Glutamatergic neuron (in vitro differentiated cells): ENCODE measurements at regions not wholly inside any gene's neighbourhood (a gene's known extent, or its start where the extent isn't known, plus 50 kb on each side); places are given as distances from the start of the nearest gene placed in this dataset.

Experiments
- DNase-seq: peaks from one replicate; pipeline ENCODE4 v3.0.0; 2022
- H3K27ac Mint-ChIP-seq: one replicate; pipeline ENCODE4 v1.8.0; 2020; ENCODE audit warnings: mild to moderate bottlenecking, mixed read lengths, inconsistent platforms; ENCODE audit not compliant: unreplicated experiment
- H3K27me3 Mint-ChIP-seq: one replicate; pipeline ENCODE4 v1.8.0; 2020; ENCODE audit warnings: mild to moderate bottlenecking, moderate library complexity, mixed read lengths, inconsistent platforms; ENCODE audit not compliant: unreplicated experiment
- H3K36me3 Mint-ChIP-seq: one replicate; pipeline ENCODE4 v1.8.0; 2020; ENCODE audit warnings: mild to moderate bottlenecking, mixed read lengths, inconsistent platforms; ENCODE audit not compliant: unreplicated experiment
- H3K4me1 Mint-ChIP-seq: one replicate; pipeline ENCODE4 v1.8.0; 2020; ENCODE audit warnings: mild to moderate bottlenecking, low read depth, mixed read lengths, inconsistent platforms; ENCODE audit not compliant: unreplicated experiment
- H3K4me3 Mint-ChIP-seq: one replicate; pipeline ENCODE4 v1.8.0; 2020; ENCODE audit warnings: mild to moderate bottlenecking, mixed read lengths, inconsistent platforms; ENCODE audit not compliant: unreplicated experiment
- H3K9me3 Mint-ChIP-seq: one replicate; pipeline ENCODE4 v1.8.0; 2020; ENCODE audit warnings: mild to moderate bottlenecking, moderate library complexity, mixed read lengths, inconsistent platforms; ENCODE audit not compliant: unreplicated experiment
- TF ChIP-seq, protein P1 (sequence below): fragments of 200-600 bp; sonication (generic); IDR thresholded peaks from one replicate; pipeline ENCODE4 v1.5.0; 2021; ENCODE audit not compliant: partially characterized antibody, unreplicated experiment

DNA sequence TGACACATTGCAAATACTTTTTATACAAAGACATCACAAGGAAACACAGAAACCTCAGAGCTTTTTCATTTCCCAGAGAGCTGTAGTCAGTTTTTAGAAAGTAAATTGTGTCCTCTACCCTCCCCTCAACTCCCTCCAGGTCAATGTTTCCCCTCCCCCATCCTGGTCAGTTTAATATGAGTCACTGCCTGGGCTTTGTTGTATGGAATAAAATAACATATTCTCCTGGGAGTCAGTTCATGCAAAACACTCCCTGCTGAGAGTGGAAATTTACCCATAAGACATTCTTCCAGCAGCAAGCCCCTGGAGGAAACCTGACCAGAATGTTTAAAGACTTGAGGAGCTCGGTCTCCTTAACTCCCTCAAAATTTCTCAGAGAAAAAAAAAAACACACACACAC lies 270.1 kb upstream of the LDB2 start:
- DNase-seq: no peak
- H3K36me3 Mint-ChIP-seq: peaks cover 4% of the 10 kb centered on the region
- TF ChIP-seq, protein P1, sequence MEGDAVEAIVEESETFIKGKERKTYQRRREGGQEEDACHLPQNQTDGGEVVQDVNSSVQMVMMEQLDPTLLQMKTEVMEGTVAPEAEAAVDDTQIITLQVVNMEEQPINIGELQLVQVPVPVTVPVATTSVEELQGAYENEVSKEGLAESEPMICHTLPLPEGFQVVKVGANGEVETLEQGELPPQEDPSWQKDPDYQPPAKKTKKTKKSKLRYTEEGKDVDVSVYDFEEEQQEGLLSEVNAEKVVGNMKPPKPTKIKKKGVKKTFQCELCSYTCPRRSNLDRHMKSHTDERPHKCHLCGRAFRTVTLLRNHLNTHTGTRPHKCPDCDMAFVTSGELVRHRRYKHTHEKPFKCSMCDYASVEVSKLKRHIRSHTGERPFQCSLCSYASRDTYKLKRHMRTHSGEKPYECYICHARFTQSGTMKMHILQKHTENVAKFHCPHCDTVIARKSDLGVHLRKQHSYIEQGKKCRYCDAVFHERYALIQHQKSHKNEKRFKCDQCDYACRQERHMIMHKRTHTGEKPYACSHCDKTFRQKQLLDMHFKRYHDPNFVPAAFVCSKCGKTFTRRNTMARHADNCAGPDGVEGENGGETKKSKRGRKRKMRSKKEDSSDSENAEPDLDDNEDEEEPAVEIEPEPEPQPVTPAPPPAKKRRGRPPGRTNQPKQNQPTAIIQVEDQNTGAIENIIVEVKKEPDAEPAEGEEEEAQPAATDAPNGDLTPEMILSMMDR: no peak
- H3K9me3 Mint-ChIP-seq: no peaks in the 10 kb centered on the region
- H3K4me3 Mint-ChIP-seq: no peak overlapping the region
- no peaks in the 10 kb centered on the region for H3K27me3 Mint-ChIP-seq
- H3K4me1 Mint-ChIP-seq: peaks cover 9% of the 10 kb centered on the region
- H3K27ac Mint-ChIP-seq: no peak overlapping the region

DNA sequence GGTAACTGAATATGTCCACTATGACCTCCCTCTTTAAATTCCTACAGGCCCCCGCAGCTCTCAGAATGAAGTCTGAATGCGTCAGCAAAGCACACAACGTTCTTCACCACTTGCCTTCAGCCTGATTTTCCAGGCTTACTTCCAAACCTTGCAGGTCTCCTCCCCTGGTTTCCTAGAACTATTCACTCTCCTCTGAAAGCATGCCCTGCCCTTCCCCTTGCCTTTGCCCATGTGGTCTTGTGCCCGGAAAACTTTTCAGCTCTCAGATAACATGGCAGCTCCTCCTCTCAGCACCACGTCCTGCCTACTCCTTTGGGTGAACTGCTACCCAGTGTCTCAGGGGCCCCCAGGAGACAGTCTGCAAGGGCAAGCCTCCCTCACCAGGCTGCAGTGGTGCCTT lies 268.5 kb upstream of the LDB2 start:
- Mint-ChIP-seq H3K4me1 (peaks cover 9% of the 10 kb centered on the region), H3K27ac (no peak overlapping the region), H3K27me3 (no peaks in the 10 kb centered on the region), H3K9me3 (no peaks in the 10 kb centered on the region), H3K36me3 (peaks cover 4% of the 10 kb centered on the region), H3K4me3 (no peak overlapping the region)
- TF ChIP-seq, protein P1: no peak
- DNase-seq: no peak

DNA sequence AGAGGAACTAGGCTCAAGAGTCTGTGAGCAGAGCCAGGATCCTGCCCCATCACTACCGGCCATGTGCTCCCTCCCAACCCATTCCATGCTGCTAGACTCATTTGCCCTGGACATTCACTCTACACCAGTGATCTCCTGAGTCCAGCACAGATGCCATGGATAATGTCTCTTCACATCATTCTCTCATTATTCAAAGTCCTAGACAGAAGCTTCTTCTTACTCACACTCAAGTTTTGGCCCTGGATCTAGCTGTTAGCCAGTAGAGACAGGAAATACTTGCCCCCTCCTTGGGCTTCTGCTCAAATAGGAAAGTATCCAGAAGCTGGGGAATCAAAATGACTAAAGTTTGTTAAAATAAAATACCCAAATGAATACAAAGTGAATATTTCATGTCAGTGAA lies 266.8 kb upstream of the LDB2 start:
- Mint-ChIP-seq H3K27me3 (no peaks in the 10 kb centered on the region), H3K36me3 (peaks cover 4% of the 10 kb centered on the region), H3K4me1 (peaks cover 9% of the 10 kb centered on the region), H3K9me3 (no peaks in the 10 kb centered on the region), H3K27ac (no peak overlapping the region), H3K4me3 (no peak overlapping the region)
- DNase-seq: no peak
- TF ChIP-seq, protein P1: no peak

DNA sequence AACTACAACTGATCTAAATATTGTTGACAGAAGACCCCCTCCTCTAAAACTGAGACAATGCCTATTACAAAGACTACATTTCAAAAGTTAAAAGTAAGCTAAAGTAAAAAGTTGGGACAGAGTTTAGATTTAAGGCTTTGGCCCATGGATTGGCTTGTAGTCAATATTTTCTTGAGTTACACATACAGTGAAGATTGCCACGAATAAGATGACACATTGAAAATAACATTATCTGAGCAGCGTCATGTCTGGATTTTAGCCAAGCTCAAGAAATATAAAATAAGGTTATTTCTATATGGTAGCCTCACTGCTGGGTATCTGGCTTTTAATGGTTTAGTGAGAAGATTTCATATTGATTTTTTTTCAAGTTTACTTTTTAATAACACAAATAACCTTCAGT lies 266.2 kb upstream of the LDB2 start:
- no peak for DNase-seq
- Mint-ChIP-seq H3K36me3 (peaks cover 4% of the 10 kb centered on the region), H3K27ac (no peak overlapping the region), H3K27me3 (no peaks in the 10 kb centered on the region), H3K4me3 (no peak overlapping the region), H3K9me3 (no peaks in the 10 kb centered on the region), H3K4me1 (peaks cover 9% of the 10 kb centered on the region)
- TF ChIP-seq, protein P1: no peak

DNA sequence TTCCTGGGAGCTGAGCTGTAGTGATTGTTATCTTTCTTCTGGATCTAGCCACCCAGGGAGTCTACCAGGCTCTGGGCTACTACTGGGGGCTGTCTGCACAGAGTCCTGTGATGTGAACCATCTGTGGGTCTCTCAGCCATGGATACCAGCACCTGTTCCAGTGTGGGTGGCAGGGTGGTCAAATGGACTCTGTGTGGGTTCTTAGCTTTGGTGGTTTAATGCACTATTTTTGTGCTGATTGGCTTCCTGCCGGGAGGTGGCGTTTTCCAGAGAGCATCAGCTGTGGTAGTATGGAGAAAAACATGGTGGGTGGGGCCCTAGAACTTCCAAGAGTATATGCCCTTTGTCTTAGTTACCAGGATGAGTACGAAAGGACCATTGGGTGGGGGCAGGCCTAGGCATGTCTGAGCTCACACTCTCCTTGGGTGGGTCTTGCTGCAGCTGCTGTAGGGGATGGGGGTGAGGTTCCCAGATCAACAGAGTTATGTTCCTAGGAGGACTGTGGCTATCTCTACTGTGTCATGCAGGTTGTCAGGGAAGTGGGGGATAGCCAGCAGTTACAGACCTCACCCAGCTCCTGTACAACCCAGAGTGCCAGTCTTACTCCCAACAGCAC lies 264.8 kb upstream of the LDB2 start:
- no peak for DNase-seq
- TF ChIP-seq, protein P1: no peak
- Mint-ChIP-seq H3K9me3 (no peaks in the 10 kb centered on the region), H3K36me3 (peaks cover 4% of the 10 kb centered on the region), H3K27ac (no peak overlapping the region), H3K27me3 (no peaks in the 10 kb centered on the region), H3K4me3 (no peak overlapping the region), H3K4me1 (peaks cover under 1% of the 10 kb centered on the region)
